ENCODE measurements at regions not wholly inside any gene's neighbourhood (a gene's known extent, or its start where the extent isn't known, plus 50 kb on each side); places are given as distances from the start of the nearest gene placed in this dataset.

DNA sequence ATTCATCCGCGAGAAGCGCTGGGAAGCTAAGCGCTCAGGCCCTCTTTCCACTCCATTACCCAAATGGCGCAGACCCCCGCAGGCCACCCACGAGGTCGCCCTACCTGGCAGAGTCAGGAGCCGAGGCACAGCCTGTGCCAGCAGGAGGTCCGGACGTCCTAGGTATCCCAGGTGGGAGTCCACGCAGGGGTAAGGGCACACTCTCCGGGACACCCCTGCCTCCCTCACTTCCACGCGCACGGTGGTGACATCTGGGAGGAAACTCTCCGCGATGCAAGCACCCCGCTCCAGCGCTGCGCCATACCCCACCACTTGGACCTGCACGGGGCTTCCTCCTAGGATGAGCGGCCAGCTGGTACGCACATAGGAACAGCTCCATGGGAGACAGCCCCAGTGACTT, 95.1 kb upstream of the ARHGEF7 start:
- WGBS, 4 donors: 92 to 97% (median 93%) methylated on average over 18 to 24 of the region's 24 CpGs
- H3K27ac ChIP-seq: no peak overlapping the region

GRCh38 chr13:111017755-111018459, 97.2 kb upstream of the ARHGEF7 start:
- no peaks in the 10 kb centered on the region for H3K4me1 ChIP-seq (replicated peaks in 1 of 2)
- no peak overlapping the region for H3K4me3 ChIP-seq
- no peaks in the 10 kb centered on the region for H3K27me3 ChIP-seq
- 87 to 91% (median 89%) methylated on average over 26 of the region's 26 CpGs for WGBS, 4 donors
- H3K9me3 ChIP-seq (replicated peaks in 1 of 3): peaks cover 0 to 11% (median 0%) of the 10 kb centered on the region in 3 donors
- no peaks in the 10 kb centered on the region for H3K36me3 ChIP-seq (replicated peaks in 1 of 2)
- no peak for DNase-seq
- intact Hi-C loops (cut with DNase I): no loop called here
- TF ChIP-seq POLR2A (IDR thresholded peaks at IDR 0.05): no peak
- TF ChIP-seq, protein P1, sequence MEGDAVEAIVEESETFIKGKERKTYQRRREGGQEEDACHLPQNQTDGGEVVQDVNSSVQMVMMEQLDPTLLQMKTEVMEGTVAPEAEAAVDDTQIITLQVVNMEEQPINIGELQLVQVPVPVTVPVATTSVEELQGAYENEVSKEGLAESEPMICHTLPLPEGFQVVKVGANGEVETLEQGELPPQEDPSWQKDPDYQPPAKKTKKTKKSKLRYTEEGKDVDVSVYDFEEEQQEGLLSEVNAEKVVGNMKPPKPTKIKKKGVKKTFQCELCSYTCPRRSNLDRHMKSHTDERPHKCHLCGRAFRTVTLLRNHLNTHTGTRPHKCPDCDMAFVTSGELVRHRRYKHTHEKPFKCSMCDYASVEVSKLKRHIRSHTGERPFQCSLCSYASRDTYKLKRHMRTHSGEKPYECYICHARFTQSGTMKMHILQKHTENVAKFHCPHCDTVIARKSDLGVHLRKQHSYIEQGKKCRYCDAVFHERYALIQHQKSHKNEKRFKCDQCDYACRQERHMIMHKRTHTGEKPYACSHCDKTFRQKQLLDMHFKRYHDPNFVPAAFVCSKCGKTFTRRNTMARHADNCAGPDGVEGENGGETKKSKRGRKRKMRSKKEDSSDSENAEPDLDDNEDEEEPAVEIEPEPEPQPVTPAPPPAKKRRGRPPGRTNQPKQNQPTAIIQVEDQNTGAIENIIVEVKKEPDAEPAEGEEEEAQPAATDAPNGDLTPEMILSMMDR (IDR thresholded peaks at IDR 0.05): no peak
- H3K27ac ChIP-seq: no peak overlapping the region

More for the DNA sequence above, 95.1 kb upstream of the ARHGEF7 start:
- DNase-seq: no peak
- no peaks in the 10 kb centered on the region for H3K27me3 ChIP-seq
- intact Hi-C loops (cut with DNase I): no loop called here
- H3K9me3 ChIP-seq (replicated peaks in 1 of 3): peaks cover 0 to 11% (median 0%) of the 10 kb centered on the region in 3 donors
- no peaks in the 10 kb centered on the region for H3K36me3 ChIP-seq (replicated peaks in 1 of 2)
- H3K4me3 ChIP-seq: no peak overlapping the region
- H3K4me1 ChIP-seq (replicated peaks in 1 of 2): no peaks in the 10 kb centered on the region
- TF ChIP-seq, protein P1 (IDR thresholded peaks at IDR 0.05): no peak
- no peak for TF ChIP-seq POLR2A (IDR thresholded peaks at IDR 0.05)

DNA sequence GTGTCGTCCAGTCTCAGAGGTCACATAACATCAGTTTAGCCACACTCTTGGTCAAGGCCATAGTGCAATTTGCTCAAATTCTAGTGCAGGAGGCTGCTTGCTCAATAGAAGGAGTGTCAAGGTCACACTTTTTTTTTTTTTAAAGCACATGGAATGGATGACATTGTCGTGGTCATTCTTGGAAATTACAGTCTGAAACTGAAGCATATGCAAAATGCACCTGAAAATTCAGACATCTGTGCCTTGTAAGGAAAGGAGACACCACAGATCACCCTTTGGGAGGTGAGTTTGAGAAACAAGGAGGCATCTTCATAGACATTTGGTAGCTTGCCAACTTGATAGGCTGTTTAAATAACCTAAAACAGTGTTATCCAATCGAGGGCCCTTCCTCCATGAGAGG, 98.3 kb upstream of the ANKRD10 start:
- Histone ChIP-seq H3K4me3 (no peak overlapping the region), H3K27me3 (no peaks in the 10 kb centered on the region), H3K36me3 (replicated peaks in 1 of 2) (no peaks in the 10 kb centered on the region), H3K4me1 (replicated peaks in 1 of 2) (no peaks in the 10 kb centered on the region), H3K9me3 (replicated peaks in 1 of 3) (no peaks in the 10 kb centered on the region), H3K27ac (no peak overlapping the region)
- DNase-seq: no peak
- 46 to 64% (median 54%) methylated on average over 3 of the region's 3 CpGs for WGBS, 4 donors
- intact Hi-C loops (cut with DNase I): no loop called here
- TF ChIP-seq POLR2A (IDR thresholded peaks at IDR 0.05): no peak
- TF ChIP-seq, protein P1 (IDR thresholded peaks at IDR 0.05): no peak

DNA sequence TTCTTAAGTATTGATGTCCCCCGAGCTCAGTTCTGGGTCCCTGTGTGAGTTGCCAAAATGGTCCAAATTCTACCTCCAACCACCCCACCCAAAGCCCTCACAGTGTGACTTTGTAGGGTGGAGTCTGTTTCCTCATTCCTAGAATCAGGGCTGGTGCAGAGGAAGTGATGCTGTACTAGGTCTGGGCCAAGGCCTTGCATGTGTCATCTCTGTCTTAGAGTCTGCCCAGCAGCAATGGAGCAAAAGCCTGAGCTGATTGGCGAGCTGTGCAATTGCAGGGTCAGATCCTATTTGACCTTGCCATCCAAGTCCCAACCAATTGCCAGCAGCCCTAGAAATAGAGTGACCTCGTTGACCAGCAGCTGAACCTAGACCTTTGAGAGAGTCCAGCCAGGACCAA, 97.0 kb upstream of the ANKRD10 start:
- no peak for TF ChIP-seq POLR2A (IDR thresholded peaks at IDR 0.05)
- TF ChIP-seq, protein P1 (IDR thresholded peaks at IDR 0.05): no peak
- Histone ChIP-seq H3K4me1 (replicated peaks in 1 of 2) (no peaks in the 10 kb centered on the region), H3K9me3 (replicated peaks in 1 of 3) (no peaks in the 10 kb centered on the region), H3K36me3 (replicated peaks in 1 of 2) (no peaks in the 10 kb centered on the region), H3K27ac (no peak overlapping the region), H3K4me3 (no peak overlapping the region), H3K27me3 (no peaks in the 10 kb centered on the region)
- WGBS, 4 donors: 70 to 100% (median 84%) methylated on average over 2 to 3 of the region's 3 CpGs
- intact Hi-C loops (cut with DNase I): no loop called here
- no peak for DNase-seq
